ENCODE measurements at regions not wholly inside any gene's neighbourhood (a gene's known extent, or its start where the extent isn't known, plus 50 kb on each side); places are given as distances from the start of the nearest gene placed in this dataset.

- TF ChIP-seq SIN3A (IDR thresholded peaks at IDR 0.05; ENCODE audit: borderline replicate concordance, insufficient read depth, low read length) = no peak
- no peak for TF ChIP-seq POLR2AphosphoS5 (IDR thresholded peaks at IDR 0.05; ENCODE audit: low read depth, low read length)
- TF ChIP-seq, protein P1, sequence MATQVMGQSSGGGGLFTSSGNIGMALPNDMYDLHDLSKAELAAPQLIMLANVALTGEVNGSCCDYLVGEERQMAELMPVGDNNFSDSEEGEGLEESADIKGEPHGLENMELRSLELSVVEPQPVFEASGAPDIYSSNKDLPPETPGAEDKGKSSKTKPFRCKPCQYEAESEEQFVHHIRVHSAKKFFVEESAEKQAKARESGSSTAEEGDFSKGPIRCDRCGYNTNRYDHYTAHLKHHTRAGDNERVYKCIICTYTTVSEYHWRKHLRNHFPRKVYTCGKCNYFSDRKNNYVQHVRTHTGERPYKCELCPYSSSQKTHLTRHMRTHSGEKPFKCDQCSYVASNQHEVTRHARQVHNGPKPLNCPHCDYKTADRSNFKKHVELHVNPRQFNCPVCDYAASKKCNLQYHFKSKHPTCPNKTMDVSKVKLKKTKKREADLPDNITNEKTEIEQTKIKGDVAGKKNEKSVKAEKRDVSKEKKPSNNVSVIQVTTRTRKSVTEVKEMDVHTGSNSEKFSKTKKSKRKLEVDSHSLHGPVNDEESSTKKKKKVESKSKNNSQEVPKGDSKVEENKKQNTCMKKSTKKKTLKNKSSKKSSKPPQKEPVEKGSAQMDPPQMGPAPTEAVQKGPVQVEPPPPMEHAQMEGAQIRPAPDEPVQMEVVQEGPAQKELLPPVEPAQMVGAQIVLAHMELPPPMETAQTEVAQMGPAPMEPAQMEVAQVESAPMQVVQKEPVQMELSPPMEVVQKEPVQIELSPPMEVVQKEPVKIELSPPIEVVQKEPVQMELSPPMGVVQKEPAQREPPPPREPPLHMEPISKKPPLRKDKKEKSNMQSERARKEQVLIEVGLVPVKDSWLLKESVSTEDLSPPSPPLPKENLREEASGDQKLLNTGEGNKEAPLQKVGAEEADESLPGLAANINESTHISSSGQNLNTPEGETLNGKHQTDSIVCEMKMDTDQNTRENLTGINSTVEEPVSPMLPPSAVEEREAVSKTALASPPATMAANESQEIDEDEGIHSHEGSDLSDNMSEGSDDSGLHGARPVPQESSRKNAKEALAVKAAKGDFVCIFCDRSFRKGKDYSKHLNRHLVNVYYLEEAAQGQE (IDR thresholded peaks at IDR 0.05; ENCODE audit: insufficient read depth in 1 of 2, low read depth in 2 of 2, low read length in 2 of 2) = no peak
- TF ChIP-seq FOXP2 (optimal IDR thresholded peaks at IDR 0.05; ENCODE audit: borderline replicate concordance, extremely low read depth, extremely low read length, insufficient read depth) = no peak
These were observed 253.7 kb upstream of the THUMPD2 start for GRCh38 chr2:40032650-40033319.

GRCh38 chr2:40030456-40030975, 251.5 kb upstream of the THUMPD2 start:
- TF ChIP-seq, protein P1 (IDR thresholded peaks at IDR 0.05; ENCODE audit: insufficient read depth in 1 of 2, low read depth in 2 of 2, low read length in 2 of 2) = no peak
- no peak for TF ChIP-seq FOXP2 (optimal IDR thresholded peaks at IDR 0.05; ENCODE audit: borderline replicate concordance, extremely low read depth, extremely low read length, insufficient read depth)
- TF ChIP-seq POLR2AphosphoS5 (IDR thresholded peaks at IDR 0.05; ENCODE audit: low read depth, low read length) = no peak
- no peak for TF ChIP-seq SIN3A (IDR thresholded peaks at IDR 0.05; ENCODE audit: borderline replicate concordance, insufficient read depth, low read length)
- no peak for TF ChIP-seq TAF1 (IDR thresholded peaks at IDR 0.05; ENCODE audit: borderline replicate concordance, insufficient read depth, low read length)

DNA sequence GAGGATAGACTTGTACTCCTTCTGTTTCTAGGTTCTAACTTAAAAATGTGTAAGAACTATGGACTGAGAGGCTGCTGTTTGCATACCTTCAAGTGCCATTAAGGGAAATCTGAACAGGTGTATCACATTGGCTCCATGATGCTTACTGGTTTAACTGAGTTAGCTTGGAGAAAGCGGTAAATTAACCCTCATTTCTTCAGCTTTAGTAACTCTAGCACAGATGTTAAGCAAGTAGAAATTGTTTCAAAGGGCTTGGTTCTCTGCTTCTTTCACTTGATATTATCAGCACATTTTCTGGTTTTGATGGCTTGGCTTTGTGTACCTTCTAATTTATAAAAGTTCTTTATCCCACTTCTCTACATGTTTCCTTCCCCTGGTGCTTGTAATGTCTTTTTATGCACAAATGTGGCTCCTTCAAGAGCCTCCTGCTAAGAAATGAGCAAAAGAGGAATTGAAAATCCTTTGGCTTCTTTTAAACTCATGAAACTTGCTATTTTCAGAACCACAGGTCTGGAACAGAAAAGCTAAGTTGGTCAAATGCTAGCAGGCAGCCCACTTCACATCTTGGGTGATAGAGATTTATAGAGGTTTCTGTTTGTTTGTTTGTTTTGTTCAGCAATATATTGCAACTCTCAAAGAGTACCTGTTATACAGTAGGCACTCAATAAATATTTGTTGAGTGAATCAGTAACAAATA, 249.9 kb upstream of the THUMPD2 start:
- TF ChIP-seq POLR2AphosphoS5 (IDR thresholded peaks at IDR 0.05; ENCODE audit: low read depth, low read length) (no peak), FOXP2 (optimal IDR thresholded peaks at IDR 0.05; ENCODE audit: borderline replicate concordance, extremely low read depth, extremely low read length, insufficient read depth) (no peak), TAF1 (IDR thresholded peaks at IDR 0.05; ENCODE audit: borderline replicate concordance, insufficient read depth, low read length) (no peak)

GRCh38 chr2:40027968-40028367, 248.9 kb upstream of the THUMPD2 start:
- TF ChIP-seq POLR2AphosphoS5 (IDR thresholded peaks at IDR 0.05; ENCODE audit: low read depth, low read length) = no peak
- TF ChIP-seq, protein P1 (IDR thresholded peaks at IDR 0.05; ENCODE audit: insufficient read depth in 1 of 2, low read depth in 2 of 2, low read length in 2 of 2) = no peak
- no peak for TF ChIP-seq TAF1 (IDR thresholded peaks at IDR 0.05; ENCODE audit: borderline replicate concordance, insufficient read depth, low read length)
- no peak for TF ChIP-seq SIN3A (IDR thresholded peaks at IDR 0.05; ENCODE audit: borderline replicate concordance, insufficient read depth, low read length)
- no peak for TF ChIP-seq FOXP2 (optimal IDR thresholded peaks at IDR 0.05; ENCODE audit: borderline replicate concordance, extremely low read depth, extremely low read length, insufficient read depth)

GRCh38 chr2:40020997-40021396, 241.9 kb upstream of the THUMPD2 start:
- TF ChIP-seq TAF1 (IDR thresholded peaks at IDR 0.05; ENCODE audit: borderline replicate concordance, insufficient read depth, low read length) (no peak), SIN3A (IDR thresholded peaks at IDR 0.05; ENCODE audit: borderline replicate concordance, insufficient read depth, low read length) (no peak), FOXP2 (optimal IDR thresholded peaks at IDR 0.05; ENCODE audit: borderline replicate concordance, extremely low read depth, extremely low read length, insufficient read depth) (no peak)
